GM21717 (cell line): ENCODE measurements at regions not wholly inside any gene's neighbourhood (a gene's known extent, or its start where the extent isn't known, plus 50 kb on each side); places are given as distances from the start of the nearest gene placed in this dataset.

ENCODE experiments used
- ATAC-seq: cut with Tn5 transposase; IDR thresholded peaks from one replicate; pipeline ENCODE4 v1.9.1; 2021; ENCODE audit warnings: mild to moderate bottlenecking, moderate library complexity; ENCODE audit not compliant: unreplicated experiment

DNA sequence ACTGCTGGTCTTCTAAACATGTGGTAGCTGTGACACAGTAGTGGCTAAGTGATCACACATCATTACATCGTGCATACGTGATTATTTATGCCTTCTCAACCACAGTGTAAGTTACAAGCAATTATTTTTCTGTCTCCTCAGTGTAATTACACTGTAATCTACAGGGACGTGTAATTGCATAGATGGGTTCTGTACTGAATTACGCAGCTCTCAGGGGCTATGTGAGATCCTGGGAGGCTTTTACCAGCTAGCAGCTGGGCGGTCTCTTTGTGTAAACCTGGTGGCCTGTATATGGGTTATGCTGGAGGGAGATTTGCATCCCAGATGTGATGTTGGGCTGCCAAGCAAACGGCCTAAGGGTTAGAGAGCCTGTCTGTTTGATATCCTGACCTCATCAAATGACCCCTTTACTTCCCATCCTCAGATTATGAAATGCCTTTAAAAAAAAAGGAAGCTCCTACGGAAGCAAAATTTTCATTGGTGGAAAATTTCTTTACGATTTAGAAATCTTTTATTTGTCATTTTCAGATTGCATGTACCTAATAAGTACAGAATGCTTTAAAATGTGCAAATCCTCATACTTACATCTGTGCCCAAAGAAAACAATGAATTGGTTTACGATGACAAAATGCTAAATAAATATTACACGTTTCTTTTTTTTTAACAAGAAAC is 402.8 kb upstream of the JAG1 start:
- ATAC-seq, result no peak

DNA sequence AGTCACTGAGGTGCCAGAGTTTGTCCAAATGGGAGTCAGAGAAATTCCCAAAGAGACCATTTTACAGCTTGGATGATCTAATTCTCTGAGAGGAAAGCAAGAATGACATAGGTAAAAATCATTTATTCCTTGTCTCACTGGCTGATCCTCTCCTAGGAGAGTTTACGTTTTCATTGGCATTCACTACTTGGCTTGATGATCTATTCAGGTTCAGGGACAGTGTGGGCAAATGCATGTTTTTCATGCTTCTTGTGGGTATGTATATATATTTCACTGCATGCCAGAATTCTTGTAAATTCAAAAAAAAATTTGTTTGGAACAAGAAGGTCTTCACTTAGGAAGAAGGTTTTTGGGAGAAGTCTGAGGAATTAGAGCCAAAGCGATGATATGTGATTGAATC is 403.4 kb upstream of the JAG1 start:
- no peak for ATAC-seq

DNA sequence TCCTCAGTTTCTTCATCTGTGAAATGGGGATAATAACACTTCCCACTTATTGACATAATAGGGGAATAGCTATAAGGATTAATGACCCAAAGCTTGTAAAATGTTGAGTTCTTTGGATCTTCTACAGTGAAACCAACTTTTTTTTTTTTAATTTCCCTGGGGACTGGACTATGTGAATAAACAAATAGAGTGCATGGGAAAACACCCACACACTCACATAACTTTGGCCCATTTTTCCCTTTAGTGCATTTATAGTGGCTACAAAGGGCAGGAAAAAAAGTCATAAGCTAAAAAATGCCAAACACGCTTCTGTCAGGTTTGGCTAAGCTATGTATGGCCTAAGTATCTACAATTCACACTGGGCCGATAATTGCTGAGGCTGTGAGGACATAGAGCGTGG is 406.2 kb upstream of the JAG1 start:
- no peak for ATAC-seq

DNA sequence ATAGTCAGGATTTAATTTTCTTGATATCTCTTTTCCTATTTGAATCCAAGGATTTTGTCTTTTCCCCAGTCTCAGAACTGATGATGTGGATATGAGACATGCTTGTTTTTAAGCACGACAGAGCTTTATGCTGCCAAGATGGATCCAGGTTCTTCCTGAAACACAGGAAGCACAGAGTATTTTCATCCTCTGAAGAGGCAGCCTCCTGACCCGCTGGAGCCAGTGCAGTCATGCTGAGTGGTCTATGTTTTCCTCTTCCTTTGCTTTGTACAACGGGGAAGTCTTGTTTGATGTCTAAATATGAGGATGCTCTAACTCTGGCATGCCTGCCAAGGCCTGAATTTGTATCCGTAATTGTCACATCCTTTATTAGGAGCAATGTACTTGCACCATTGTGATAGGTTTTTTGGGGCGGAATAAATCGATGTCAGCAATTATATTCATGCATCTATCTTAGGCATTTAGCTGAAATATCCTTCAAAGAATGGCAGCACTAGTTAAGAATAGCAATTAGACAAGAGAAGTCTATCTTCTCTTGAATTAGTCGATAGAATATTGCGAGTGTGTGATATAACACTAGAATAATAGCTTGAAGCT is 407.1 kb upstream of the JAG1 start:
- ATAC-seq, result no peak

DNA sequence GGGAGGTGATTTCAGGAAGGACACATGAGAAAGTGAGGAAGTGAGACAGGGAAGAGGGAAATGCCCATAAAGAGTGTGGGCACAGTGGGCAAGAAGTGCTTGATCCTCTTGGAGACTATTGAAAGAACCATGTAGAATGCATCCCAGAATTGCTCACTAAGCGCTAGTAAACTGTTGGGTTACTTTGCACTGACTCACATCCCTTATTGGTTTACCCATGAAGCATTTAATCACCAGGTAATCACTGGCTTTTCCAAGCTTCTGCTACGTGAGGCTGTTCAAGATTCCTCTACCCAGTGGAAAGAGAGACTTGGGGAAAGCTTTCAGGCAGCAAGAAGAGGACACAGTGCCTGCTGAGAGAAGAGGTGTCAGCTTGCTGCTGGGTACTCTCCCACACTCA is 410.0 kb upstream of the JAG1 start:
- no peak for ATAC-seq

DNA sequence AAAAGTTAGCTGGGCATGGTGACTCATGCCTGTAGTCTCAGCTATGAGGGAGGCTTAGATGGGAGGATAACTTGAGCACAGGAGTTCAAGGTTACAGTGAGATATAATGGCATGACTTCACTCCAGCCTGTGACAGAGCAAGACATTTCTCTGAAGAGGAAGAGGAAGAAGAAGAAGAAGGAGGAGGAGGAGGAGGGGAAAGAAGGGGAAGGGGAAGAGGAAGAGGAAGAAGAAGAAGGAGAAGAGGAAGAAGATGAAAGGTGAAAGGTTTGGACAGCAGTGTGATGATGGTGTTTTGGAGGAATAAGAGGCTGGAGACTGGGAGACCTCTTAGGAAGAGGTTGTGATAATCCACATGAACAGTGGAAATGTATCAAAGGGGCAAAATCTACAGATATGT is 410.7 kb upstream of the JAG1 start:
- no peak for ATAC-seq

DNA sequence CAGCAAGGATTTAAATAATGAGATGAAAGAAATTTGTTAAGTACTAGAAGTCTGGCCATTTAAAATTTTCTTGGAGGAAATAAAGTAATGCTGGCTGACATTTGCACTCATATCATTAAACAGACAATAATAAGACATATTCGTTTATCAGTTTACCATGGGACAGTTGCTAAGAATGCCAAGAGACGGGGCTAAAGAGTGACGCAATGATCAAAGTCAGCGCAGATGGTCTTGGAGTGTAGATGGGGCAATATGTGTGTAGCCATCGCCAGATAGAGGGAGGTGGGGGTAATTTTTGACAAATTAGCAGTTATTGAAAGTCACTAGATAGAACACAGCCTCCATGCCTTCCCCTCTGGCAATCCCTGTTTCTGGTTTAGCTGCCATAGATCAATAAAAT is 413.2 kb upstream of the JAG1 start:
- no peak for ATAC-seq

DNA sequence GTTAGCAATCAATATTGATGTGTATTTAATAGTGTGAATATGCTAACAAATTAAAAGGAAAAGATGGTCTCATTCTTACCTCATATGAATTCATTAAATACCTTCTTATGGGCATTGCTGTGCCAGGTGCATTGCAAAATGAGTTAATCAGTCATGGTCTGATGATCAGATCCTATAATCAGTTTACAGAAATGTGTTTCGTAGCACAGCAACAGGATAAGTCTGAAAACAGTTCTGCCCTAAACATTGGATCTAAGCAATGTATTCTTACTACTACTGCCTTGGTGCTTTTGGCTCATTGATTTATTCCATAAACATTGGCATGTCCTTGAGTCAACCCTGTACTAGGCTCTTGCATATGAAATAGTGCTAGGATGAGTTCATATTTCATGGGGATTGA is 417.0 kb upstream of the JAG1 start:
- no peak for ATAC-seq

DNA sequence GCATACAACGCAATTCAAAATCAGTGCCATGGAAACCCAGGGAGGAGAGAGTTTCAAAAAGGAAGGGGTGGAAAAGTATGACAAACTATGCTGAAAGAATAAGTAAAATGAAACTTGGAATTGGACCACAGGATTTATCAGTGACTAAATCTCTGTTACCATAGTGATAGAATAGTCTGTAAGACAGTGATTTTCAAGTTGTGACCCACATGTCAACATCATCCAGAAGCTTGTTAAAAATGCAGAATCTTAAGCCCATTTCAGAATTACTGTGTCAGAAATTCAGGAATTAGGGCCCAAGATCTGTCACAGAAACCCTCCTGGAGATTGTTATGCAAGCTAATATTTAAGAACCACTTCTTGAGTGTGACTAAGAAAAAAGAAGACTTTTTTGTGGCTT is 417.7 kb upstream of the JAG1 start:
- ATAC-seq, result no peak

DNA sequence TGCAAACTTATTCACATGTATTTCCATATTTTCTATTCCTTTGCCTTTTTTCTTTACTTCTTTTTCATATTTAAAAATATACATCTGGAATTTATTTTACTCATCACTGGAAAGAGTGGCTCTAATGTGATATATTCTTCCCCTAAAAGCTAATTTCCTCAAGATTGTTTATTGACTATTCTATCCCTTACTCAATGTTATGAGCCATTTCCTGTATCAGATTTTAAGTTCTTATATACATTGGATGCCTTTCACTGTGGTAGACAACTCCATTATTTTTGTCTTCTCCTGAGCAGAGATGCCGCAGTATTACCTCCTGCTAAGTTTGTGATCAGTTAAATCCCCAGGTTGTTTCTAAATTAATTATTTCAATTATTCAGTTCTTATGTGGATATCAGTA is 418.4 kb upstream of the JAG1 start:
- ATAC-seq, result no peak

DNA sequence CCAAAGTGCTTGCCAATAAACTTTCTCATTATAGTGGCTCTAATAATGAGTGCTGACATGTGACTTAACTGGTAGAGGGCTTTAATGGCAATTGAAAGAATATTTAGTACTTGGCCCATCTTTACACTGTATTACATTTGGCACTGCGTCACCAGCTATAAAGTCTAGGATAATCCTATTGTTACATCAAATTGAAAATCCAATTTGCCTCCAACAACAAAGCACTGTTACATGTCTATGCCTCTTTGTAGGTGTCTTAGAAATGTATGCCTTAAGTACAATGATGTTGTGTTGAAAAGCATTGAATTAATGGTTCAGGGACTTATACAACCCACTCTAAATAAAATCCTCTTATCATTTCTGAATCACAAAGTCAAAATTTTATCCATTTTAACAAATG is 420.4 kb upstream of the JAG1 start:
- no peak for ATAC-seq

DNA sequence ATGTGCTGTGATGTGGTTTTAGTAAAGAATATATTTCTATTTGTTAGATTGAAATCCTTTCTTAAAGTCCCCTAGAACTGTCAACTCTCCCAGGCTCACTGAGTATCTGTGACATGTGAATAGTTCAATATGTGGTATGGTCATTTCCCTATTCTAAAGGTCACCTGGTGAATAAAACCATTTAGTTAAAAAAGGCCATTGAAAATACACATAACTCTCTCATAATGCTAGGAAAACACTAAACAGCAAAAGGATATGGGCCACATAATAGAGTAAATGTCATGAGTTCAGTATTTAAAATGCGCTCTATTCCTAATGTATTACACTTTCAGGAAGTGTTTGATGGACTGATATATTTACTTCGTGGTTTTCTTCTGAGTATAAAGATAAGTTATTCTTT is 420.9 kb upstream of the JAG1 start:
- ATAC-seq, result no peak

DNA sequence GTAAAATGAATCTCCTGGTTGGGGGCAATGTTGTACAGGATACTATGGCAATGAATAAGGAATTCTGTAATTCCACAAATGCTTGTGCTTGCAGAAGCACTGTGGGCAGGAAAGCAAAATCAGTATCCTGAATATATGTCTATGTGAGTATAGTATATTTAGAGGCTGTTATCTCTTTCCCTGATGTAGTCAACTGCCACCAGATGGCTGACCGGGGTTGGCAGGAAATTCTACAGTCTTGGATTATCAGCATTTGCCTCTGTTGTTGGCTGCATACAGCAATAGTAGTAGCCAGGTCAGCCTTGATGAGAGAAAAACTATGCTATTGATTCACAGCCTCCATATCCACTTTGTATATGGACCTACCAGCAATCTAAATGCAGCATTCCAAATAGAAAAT is 425.1 kb upstream of the JAG1 start:
- no peak for ATAC-seq

DNA sequence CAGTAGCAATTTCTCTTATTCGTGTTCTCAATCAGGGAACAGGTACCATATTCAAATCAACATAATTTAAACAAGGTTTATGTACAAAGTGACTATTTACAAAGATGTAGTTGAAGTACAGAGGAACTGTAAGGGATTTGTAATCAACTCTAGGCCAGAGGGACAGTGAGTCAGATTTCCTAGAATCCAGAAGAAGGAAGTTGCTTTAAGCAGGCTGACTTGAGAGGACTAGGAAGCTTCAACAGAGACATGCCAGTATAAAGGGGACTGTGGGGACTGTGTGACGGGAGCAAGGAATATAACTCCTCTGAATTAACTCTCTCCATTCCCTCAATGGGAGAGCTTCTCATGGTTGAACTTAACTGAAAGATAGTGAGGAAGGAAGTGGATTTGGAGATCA is 427.4 kb upstream of the JAG1 start:
- no peak for ATAC-seq

DNA sequence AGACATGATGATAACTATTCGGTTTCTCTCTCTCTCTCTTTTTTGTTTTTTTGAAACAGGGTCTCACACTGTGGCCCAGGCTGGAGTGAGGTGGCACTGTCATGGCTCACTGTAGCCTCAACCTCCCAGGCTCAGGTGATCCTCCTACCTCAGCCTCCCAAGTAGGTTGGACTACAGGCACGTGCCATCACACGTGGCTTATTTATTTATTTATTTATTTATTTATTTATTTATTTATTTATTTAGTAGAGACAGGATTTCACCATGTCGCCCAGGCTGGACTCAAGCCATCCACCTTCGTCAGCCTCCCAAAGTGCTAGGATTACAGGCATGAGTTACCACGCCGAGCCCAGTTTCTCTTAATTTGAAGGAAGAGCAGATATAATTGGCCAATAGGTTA is 427.9 kb upstream of the JAG1 start:
- ATAC-seq, result no peak

DNA sequence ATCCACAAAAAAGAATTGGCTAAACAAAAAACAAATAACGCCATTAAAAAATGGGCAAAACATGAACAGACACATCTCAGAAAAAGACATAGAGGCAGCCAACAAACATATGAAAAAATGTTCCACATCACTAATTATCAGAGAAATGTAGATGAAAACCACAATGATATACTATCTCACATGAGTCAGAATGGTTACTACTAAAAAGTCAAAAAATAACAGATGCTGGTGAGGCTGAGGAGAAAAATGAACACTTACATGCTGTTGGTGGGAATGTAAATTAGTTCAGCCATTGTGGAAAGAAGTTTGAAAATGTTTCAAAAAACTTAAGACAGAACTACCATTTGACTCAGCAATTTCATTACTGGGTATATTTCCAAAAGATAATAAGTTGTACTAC is 430.1 kb upstream of the JAG1 start:
- ATAC-seq, result no peak

DNA sequence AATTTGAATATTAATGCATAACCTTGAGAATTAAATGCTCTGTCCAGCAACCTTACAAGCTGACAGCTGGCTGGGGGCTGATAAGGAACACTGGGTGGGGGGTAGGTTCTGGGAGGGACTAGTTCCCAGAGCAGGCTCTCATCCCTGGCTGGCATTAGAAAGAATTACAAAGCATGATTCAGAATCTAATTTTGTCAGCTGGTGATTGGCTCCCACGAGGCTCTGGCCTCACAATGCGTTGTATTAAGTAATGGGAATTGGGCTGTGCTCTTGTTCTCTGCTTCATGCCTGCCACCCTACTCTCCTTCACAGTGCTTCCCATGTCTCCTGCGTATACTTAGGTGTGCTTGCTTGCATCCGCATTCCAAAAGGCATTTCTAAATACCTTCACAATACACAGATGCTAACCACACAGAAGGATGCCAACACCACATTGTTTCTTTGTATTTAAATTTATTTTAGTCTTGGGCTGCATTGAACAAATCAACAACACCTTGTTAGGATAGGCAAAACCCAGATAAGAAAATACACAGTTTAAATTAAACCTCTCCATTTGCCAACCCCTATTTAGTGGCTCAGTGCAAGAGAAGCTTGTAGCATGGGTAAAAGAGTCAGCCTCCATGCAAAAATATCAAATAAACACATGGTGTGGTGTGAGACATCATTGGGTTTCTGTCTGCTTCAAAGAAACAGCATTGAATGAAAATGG is 434.5 kb upstream of the JAG1 start:
- ATAC-seq, result no peak

DNA sequence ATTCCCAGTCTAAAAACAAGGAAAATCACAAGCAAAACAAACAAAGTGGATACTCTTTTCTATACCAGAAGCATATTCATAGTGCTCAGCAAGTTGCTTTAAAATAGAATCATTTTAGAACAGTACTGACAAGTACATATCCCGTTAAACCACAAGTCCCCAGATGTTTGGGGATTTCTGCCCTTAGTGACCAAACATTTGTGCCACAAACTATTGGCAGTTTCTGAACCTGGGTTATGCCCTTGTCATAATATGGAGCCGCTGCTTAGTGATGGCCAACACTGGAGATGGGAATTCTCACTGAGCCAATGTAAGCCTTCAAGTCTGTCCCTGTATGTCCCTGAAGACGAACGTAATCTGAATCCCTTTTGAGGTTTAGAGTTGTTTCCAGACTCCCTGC is 436.7 kb upstream of the JAG1 start:
- ATAC-seq, result no peak

DNA sequence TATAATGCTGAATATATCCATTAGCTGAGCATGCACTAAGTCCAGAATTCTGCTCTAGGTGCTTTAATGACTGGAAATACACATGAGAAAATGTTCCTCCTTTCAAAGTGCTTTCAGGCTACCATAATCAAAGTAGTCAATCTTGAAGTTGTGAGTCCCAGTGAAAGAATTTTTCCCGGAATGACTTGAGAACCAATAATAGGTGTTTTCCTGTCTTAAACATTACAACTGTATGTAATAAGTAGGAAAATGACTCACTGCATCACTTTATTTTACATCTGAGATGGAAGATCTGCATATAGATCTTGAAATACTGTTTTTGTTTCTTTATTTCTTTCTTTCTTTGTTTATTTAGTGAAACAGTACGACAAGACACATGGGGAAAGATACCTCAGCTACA is 437.4 kb upstream of the JAG1 start:
- no peak for ATAC-seq

DNA sequence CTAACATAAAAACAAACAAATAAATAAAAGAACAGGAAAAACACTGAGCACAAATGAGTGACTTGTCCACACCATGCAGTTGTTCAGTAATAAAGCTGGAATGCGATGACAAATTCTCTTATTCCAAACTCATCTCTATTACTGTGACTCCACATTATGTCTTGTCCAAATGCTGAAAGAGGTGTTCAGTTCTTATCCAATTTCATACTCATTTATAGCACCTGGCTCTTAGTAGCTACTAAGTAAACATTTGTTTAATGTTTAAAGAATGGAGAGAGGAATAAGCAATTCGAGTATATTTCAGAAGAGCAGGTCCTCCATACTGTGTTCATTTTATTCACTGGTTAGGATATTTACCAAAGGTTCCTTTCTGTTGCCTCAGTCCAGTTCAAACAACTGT is 439.0 kb upstream of the JAG1 start:
- ATAC-seq, result no peak

DNA sequence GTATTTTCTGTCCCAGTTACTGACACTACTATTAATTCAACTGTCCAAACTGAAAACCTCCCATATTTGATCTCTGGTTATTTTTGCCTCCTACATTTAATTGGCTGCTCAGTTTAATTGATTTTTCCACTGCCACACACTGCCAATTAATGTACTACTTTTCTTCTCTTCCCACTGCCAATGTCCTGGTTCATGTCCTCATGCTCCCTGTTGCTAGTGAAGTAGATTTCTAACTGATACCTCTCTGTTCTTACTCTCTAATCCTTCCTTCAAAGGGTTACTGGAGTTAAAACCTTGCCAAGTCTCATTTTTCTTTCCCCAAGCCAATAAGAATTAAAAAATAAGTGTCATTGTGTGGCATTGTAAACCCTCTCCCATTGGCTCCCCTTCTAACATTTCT is 440.6 kb upstream of the JAG1 start:
- no peak for ATAC-seq

DNA sequence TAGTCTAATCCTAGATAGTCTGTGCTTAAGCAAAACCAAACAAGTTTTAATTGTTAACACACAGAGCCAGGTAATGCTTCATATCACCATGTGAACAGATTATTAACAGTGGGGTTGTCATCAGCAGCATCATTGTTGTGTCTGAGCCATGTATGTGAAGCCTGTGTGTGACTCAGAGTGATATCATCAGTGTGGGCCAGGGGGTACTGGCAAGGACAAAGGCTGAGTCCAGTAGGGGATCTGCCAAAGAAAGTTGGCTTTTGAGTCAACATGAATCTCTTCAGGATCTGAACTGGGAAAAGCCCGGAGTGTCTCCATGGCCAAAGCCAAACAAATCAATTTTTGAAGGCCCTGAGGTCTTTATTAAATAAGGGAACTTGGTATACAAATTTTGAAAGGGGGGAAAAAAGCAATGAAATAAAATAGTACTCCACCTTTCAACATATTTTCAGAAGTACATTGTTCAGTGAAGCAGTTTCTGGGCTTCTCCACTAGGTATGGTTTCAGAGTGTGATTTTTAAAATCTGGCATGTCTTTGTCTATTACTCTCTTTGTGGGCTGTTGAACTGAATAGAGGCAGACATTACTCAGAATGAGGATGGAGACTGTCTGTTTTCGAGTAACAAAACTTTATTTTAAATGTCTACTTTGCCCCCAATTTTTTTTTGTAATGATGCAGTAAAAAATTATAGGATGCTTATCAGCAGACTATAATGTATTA is 444.2 kb upstream of the JAG1 start:
- no peak for ATAC-seq
